ENCODE measurements at regions not wholly inside any gene's neighbourhood (a gene's known extent, or its start where the extent isn't known, plus 50 kb on each side); places are given as distances from the start of the nearest gene placed in this dataset.
A peak's percentile ranks its signal among the peaks of the same experiment; 100 is the strongest.
"Not testable (repeated sequence)": the region's sequence is repeated elsewhere in the genome, so short reads cannot be mapped to it uniquely, and the experiment has no call there.

DNA sequence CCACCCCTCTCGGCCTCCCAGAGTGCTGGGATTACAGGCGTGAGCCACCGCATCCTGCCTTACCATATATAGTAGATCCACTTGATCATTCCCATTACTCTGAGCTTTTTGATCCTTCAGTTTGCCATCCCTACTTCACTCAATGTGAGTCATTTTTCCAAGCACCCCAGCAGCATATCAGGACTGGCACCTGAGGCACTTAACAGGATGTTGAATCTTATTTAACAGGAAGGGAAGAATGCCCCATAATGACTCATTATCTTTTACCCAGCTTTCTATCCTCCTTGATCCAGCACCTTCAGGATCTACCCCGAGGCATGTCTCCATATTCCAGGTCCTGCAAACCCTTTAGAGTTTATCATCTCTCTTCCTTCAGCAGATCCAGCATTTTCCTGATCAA lies 84.9 kb upstream of the CMKLR1 start:
- TF ChIP-seq, protein P1, sequence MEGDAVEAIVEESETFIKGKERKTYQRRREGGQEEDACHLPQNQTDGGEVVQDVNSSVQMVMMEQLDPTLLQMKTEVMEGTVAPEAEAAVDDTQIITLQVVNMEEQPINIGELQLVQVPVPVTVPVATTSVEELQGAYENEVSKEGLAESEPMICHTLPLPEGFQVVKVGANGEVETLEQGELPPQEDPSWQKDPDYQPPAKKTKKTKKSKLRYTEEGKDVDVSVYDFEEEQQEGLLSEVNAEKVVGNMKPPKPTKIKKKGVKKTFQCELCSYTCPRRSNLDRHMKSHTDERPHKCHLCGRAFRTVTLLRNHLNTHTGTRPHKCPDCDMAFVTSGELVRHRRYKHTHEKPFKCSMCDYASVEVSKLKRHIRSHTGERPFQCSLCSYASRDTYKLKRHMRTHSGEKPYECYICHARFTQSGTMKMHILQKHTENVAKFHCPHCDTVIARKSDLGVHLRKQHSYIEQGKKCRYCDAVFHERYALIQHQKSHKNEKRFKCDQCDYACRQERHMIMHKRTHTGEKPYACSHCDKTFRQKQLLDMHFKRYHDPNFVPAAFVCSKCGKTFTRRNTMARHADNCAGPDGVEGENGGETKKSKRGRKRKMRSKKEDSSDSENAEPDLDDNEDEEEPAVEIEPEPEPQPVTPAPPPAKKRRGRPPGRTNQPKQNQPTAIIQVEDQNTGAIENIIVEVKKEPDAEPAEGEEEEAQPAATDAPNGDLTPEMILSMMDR (IDR thresholded peaks at IDR 0.05; ENCODE audit: low read depth, low read length): no peak
- no peak overlapping the region for H3K27ac ChIP-seq
- no peak overlapping the region for H3K4me3 ChIP-seq

DNA sequence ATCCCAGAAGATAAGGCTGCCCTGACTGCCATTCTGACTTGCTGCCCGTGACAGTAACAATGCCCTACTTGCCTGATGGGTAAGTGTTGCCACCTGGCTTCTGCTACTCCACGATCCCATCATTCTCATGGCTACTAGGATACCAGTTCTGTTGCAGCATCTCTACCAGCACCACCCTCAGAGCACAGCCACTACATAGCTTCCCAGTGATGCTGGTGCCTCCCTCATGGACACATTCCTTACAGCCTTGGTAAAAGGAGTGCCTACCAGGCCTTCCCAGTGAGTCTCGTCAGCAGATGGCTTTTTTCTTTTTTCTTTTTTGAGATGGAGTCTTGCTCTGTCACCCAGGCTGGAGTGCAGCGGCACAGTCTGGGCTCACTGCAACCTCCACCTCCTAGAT lies 84.4 kb upstream of the CMKLR1 start:
- H3K4me1 ChIP-seq (ENCODE audit: low read depth): no peaks in the 10 kb centered on the region
- no peaks in the 10 kb centered on the region for H3K9me3 ChIP-seq (ENCODE audit: low read depth)
- no peaks in the 10 kb centered on the region for H3K36me3 ChIP-seq
- H3K27ac ChIP-seq: no peak overlapping the region
- H3K4me3 ChIP-seq: no peak overlapping the region
- no peak for DNase-seq (ENCODE audit: low read depth in 1 of 2, low spot score in 1 of 2)
- TF ChIP-seq, protein P1 (IDR thresholded peaks at IDR 0.05; ENCODE audit: low read depth, low read length): no peak
- no peaks in the 10 kb centered on the region for H3K27me3 ChIP-seq

More for the DNA sequence above, 84.9 kb upstream of the CMKLR1 start:
- Histone ChIP-seq H3K27me3 (no peaks in the 10 kb centered on the region), H3K9me3 (ENCODE audit: low read depth) (no peaks in the 10 kb centered on the region), H3K36me3 (no peaks in the 10 kb centered on the region), H3K4me1 (ENCODE audit: low read depth) (no peaks in the 10 kb centered on the region)
- no peak for DNase-seq (ENCODE audit: low read depth in 1 of 2, low spot score in 1 of 2)

DNA sequence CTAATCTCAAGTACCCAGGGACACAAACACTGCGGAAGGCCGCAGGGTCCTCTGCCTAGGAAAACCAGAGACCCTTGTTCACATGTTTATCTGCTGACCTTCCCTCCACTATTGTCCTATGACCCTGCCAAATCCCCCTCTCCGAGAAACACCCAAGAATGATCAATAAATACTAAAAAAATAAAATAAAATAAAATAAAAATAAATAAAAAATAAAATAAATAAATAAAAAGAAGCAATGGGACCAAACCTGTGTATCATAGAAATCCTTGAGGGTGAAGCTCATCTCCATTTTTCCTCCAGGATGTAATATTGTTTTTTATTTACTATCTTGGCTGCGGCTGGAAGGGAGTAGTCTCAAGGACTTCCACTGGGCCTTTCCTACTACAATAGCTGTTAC lies 82.0 kb upstream of the CMKLR1 start:
- DNase-seq (ENCODE audit: low read depth in 1 of 2, low spot score in 1 of 2); H3K27ac ChIP-seq; H3K4me1 ChIP-seq (ENCODE audit: low read depth); H3K9me3 ChIP-seq (ENCODE audit: low read depth); H3K4me3 ChIP-seq; H3K36me3 ChIP-seq; H3K27me3 ChIP-seq: not testable (repeated sequence)

DNA sequence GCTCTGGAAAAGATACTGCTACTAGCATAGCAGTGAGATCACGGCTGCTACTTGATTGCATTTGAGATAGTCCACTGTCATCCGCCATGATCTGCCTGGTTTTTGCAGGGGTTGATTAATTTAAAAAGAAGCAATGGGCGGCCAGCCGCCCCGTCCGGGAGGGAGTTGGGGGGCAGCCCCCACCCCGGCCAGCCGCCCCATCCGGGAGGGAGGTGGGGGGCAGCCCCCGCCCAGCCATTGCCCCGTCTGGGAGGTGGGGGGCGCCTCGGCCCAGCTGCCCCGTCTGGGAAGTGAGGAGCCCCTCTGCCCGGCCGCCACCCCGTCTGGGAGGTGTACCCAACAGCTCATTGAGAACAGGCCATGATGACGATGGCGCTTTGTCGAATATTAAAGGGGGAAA lies 81.3 kb upstream of the CMKLR1 start:
- not testable (repeated sequence) for H3K9me3 ChIP-seq (ENCODE audit: low read depth); H3K27ac ChIP-seq; H3K4me3 ChIP-seq; H3K27me3 ChIP-seq; H3K4me1 ChIP-seq (ENCODE audit: low read depth); H3K36me3 ChIP-seq; DNase-seq (ENCODE audit: low read depth in 1 of 2, low spot score in 1 of 2)

DNA sequence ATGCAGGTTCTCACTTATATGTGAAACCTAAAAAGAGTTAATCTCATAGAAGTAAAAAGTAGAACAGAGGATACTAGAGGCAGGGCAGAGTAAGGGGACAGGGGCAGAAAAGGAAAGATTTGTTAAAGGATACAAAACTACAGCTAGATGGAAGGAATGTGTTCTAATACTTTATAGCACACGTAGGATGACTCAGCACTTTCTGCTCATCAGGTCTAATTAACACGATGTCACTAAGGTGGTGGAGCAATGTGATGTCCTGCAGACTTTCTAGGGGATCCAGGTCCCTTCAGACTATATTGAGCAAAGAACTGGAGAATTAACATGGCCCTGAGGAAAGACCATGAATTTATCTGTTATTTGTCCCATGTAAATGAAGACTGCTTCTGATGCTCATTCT lies 80.8 kb upstream of the CMKLR1 start:
- Histone ChIP-seq H3K27me3 (no peaks in the 10 kb centered on the region), H3K4me3 (no peak overlapping the region), H3K9me3 (ENCODE audit: low read depth) (no peaks in the 10 kb centered on the region), H3K27ac (no peak overlapping the region), H3K4me1 (ENCODE audit: low read depth) (no peaks in the 10 kb centered on the region), H3K36me3 (no peaks in the 10 kb centered on the region)
- TF ChIP-seq, protein P1 (IDR thresholded peaks at IDR 0.05; ENCODE audit: low read depth, low read length): no peak
- peak in 1 of 2 donors; percentile 4 for DNase-seq (ENCODE audit: low read depth in 1 of 2, low spot score in 1 of 2)

DNA sequence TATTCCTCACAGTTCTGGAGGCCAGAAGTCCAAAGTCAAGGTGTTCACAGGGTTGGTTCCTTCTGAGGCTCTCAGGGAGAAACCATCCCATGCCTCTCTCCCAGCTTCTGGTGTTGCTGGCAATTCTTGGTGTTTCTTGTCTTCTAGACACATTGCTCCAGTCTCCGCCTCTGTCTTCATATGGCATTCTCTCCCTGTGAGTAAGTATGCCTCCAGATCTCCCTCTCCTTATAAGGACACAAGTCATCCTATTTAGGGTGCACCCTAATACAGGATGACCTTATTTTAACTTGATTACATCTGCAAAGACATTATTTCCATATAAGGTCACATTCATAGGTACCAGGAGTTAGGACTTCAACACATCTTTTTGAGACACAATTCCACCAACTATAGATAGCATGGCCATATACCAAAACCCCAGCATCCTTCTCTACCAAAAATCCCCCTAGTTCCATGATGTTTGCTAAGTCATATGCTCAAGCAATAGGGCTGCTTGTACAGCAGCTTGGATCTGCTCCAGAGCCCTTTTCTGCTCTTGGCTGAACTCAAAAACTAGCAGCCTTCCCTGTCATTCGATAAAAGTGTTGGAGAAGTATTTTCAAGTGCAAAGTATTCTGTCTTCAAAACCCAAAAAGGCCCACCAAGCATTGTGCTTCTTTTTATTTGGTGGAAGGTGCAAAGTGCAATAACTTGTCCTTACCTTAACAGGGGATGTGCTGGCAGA lies 79.2 kb upstream of the CMKLR1 start:
- Histone ChIP-seq H3K9me3 (ENCODE audit: low read depth) (no peaks in the 10 kb centered on the region), H3K4me1 (ENCODE audit: low read depth) (no peaks in the 10 kb centered on the region), H3K27ac (no peak overlapping the region), H3K4me3 (no peak overlapping the region), H3K36me3 (no peaks in the 10 kb centered on the region), H3K27me3 (no peaks in the 10 kb centered on the region)
- TF ChIP-seq, protein P1 (IDR thresholded peaks at IDR 0.05; ENCODE audit: low read depth, low read length): no peak
- no peak for DNase-seq (ENCODE audit: low read depth in 1 of 2, low spot score in 1 of 2)
